ENCODE measurements at regions not wholly inside any gene's neighbourhood (a gene's known extent, or its start where the extent isn't known, plus 50 kb on each side); places are given as distances from the start of the nearest gene placed in this dataset.

DNA sequence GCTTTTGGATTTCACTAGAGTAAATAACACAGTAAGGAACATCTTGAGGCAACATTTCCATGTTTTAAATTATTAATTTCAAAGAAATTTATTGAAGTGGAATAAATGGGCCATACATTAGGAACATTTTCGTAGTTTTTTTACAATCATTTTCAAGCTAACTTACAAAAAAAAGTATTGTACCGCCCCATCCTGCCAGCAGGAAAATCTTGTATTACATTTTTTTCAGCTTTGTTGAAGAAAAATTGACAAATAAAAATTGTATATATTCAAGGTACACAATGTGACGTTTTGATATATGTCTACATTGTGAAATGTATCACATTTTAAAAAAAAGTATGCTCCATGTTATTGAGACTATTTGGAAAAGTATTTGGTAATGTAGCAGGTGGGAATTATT lies 1001.9 kb upstream of the NR2F2 start (continued):
- TF ChIP-seq ZNF331 (CRISPR knock-in tag; IDR thresholded peaks at IDR 0.05; ENCODE audit: low read depth) (no peak), EZH2phosphoT487 (IDR thresholded peaks at IDR 0.05; ENCODE audit: unreplicated experiment) (no peak), STAT1 (IDR thresholded peaks at IDR 0.05; ENCODE audit: unreplicated experiment) (no peak)
- TF ChIP-seq, protein P1, sequence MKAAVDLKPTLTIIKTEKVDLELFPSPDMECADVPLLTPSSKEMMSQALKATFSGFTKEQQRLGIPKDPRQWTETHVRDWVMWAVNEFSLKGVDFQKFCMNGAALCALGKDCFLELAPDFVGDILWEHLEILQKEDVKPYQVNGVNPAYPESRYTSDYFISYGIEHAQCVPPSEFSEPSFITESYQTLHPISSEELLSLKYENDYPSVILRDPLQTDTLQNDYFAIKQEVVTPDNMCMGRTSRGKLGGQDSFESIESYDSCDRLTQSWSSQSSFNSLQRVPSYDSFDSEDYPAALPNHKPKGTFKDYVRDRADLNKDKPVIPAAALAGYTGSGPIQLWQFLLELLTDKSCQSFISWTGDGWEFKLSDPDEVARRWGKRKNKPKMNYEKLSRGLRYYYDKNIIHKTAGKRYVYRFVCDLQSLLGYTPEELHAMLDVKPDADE (IDR thresholded peaks at IDR 0.05) = no peak
- TF ChIP-seq, protein P2, sequence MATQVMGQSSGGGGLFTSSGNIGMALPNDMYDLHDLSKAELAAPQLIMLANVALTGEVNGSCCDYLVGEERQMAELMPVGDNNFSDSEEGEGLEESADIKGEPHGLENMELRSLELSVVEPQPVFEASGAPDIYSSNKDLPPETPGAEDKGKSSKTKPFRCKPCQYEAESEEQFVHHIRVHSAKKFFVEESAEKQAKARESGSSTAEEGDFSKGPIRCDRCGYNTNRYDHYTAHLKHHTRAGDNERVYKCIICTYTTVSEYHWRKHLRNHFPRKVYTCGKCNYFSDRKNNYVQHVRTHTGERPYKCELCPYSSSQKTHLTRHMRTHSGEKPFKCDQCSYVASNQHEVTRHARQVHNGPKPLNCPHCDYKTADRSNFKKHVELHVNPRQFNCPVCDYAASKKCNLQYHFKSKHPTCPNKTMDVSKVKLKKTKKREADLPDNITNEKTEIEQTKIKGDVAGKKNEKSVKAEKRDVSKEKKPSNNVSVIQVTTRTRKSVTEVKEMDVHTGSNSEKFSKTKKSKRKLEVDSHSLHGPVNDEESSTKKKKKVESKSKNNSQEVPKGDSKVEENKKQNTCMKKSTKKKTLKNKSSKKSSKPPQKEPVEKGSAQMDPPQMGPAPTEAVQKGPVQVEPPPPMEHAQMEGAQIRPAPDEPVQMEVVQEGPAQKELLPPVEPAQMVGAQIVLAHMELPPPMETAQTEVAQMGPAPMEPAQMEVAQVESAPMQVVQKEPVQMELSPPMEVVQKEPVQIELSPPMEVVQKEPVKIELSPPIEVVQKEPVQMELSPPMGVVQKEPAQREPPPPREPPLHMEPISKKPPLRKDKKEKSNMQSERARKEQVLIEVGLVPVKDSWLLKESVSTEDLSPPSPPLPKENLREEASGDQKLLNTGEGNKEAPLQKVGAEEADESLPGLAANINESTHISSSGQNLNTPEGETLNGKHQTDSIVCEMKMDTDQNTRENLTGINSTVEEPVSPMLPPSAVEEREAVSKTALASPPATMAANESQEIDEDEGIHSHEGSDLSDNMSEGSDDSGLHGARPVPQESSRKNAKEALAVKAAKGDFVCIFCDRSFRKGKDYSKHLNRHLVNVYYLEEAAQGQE (IDR thresholded peaks at IDR 0.05; ENCODE audit: unreplicated experiment) = no peak

DNA sequence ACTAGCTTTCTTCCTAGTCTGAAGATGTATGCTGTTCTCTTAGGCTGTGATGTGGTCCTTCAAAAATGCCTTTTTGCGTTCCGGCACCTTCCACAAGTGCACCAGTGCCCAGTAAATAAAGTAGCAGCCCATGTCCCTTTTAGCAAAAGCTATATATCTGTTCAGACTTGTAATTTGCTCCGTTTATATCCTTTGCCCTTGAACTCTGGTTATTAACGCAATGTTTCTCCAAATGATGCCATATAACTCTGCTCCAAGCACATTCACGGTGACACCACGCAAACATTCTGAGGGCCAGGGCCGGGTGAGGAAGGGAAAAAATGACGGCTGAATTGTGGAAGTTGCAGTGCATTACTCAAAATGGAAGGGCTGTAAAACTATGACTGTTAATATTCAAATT lies 1001.1 kb upstream of the NR2F2 start:
- Mint-ChIP-seq H3K4me1 (peaks cover 5% of the 10 kb centered on the region; the same call in 1 of the 3 replicates), H3K27ac (no peak overlapping the region), H3K36me3 (ENCODE audit: low read depth) (no peaks in the 10 kb centered on the region), H3K4me3 (no peak overlapping the region), H3K27me3 (ENCODE audit: insufficient read depth, low read depth, poor library complexity) (peaks cover 4% of the 10 kb centered on the region), H3K9me3 (no peaks in the 10 kb centered on the region)
- Histone ChIP-seq H3K79me2 (replicated peaks; ENCODE audit: insufficient read depth) (no peaks in the 10 kb centered on the region), H3F3A (replicated peaks; ENCODE audit: low read depth) (no peaks in the 10 kb centered on the region), H3K4me1 (ENCODE audit: insufficient read depth) (peaks cover 6% of the 10 kb centered on the region; the same call in 1 of the 2 replicates), H4K20me1 (replicated peaks; ENCODE audit: insufficient read depth) (no peaks in the 10 kb centered on the region), H3K4me2 (no peak overlapping the region), H3K36me3 (ENCODE audit: insufficient read depth) (no peaks in the 10 kb centered on the region), H3K4me3 (no peak overlapping the region), H3K27ac (ENCODE audit: low read depth) (no peak overlapping the region), H2AFZ (no peak overlapping the region), H3K27me3 (ENCODE audit: insufficient read depth) (peaks cover 27% of the 10 kb centered on the region), H3K9me2 (ENCODE audit: insufficient read depth) (no peaks in the 10 kb centered on the region)
- no peak for ATAC-seq
- no peak for DNase-seq (ENCODE audit: low spot score)
- no peak for TF ChIP-seq JUNB (IDR thresholded peaks at IDR 0.05; ENCODE audit: unreplicated experiment)
- TF ChIP-seq NANOG (IDR thresholded peaks at IDR 0.05; ENCODE audit: borderline replicate concordance) = no peak
- TF ChIP-seq ZNF114 (CRISPR knock-in tag; IDR thresholded peaks at IDR 0.05) = no peak
- no peak for TF ChIP-seq CREB1 (CRISPR knock-in tag; IDR thresholded peaks at IDR 0.05; ENCODE audit: low read depth)
- no peak for TF ChIP-seq STAT1 (IDR thresholded peaks at IDR 0.05; ENCODE audit: unreplicated experiment)
- TF ChIP-seq, protein P1 (IDR thresholded peaks at IDR 0.05) = no peak
- TF ChIP-seq, protein P2 (IDR thresholded peaks at IDR 0.05; ENCODE audit: unreplicated experiment) = no peak
- TF ChIP-seq POLR2AphosphoS5 (IDR thresholded peaks at IDR 0.05; ENCODE audit: low read depth) = no peak
